Epithelial cell of proximal tubule (primary cell): ENCODE measurements at regions not wholly inside any gene's neighbourhood (a gene's known extent, or its start where the extent isn't known, plus 50 kb on each side); places are given as distances from the start of the nearest gene placed in this dataset.

ENCODE experiments used
- DNase-seq: peaks from one replicate; pipeline ENCODE4 v3.0.0-alpha.2; 2011; ENCODE audit warnings: low read depth
- H3K4me3 ChIP-seq: 2 replicates; pipeline ENCODE4 v1.5.1; 2011; ENCODE audit warnings: low read depth, mild to moderate bottlenecking, low read length
- TF ChIP-seq, protein P1 (sequence below): conservative IDR thresholded peaks from 2 replicates; pipeline ENCODE4 v1.5.1; 2012; ENCODE audit warnings: low read depth, mild to moderate bottlenecking, low read length

DNA sequence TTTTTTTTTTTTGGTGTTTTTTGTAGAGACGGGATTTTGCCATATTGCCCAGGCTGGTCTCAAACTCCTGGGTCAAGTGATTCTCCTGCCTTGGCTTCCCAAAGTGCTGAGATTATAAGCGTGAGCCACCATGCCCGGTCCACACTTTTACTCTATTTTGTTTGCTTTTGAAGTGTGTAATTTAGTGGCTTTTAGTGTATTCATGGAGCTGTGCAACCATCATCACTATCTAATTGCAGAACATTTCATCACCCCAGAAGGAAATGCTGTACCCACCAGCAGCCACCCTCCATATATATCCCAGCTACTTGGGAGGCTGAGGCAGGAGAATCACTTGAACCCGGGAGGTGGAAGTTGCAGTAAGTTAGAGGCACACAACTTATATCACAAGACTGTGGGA lies 136.9 kb upstream of the ERRFI1 start:
- DNase-seq = no peak
- TF ChIP-seq, protein P1, sequence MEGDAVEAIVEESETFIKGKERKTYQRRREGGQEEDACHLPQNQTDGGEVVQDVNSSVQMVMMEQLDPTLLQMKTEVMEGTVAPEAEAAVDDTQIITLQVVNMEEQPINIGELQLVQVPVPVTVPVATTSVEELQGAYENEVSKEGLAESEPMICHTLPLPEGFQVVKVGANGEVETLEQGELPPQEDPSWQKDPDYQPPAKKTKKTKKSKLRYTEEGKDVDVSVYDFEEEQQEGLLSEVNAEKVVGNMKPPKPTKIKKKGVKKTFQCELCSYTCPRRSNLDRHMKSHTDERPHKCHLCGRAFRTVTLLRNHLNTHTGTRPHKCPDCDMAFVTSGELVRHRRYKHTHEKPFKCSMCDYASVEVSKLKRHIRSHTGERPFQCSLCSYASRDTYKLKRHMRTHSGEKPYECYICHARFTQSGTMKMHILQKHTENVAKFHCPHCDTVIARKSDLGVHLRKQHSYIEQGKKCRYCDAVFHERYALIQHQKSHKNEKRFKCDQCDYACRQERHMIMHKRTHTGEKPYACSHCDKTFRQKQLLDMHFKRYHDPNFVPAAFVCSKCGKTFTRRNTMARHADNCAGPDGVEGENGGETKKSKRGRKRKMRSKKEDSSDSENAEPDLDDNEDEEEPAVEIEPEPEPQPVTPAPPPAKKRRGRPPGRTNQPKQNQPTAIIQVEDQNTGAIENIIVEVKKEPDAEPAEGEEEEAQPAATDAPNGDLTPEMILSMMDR = no peak
- H3K4me3 ChIP-seq = no peak overlapping the region

DNA sequence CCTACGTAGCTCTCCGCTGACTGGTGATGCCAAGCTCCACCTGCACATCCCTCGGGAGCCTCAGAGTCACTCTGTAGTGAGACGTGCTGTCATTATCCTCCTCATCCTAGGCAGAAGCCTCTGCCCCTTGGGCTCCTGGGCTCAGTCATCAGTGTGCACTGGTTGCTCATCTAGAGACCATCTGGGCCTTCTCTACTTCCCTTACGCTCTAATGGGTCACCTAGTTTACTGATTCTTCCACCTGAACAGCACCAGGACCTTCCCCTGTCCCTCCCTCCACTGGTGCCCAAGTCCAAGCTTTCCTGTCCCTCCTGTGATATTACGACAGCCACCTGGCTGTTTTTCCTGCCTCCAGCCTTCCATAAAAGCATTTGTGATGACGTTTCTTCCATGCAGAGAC lies 136.1 kb upstream of the ERRFI1 start:
- TF ChIP-seq, protein P1 = no peak
- no peak overlapping the region for H3K4me3 ChIP-seq
- DNase-seq = no peak

DNA sequence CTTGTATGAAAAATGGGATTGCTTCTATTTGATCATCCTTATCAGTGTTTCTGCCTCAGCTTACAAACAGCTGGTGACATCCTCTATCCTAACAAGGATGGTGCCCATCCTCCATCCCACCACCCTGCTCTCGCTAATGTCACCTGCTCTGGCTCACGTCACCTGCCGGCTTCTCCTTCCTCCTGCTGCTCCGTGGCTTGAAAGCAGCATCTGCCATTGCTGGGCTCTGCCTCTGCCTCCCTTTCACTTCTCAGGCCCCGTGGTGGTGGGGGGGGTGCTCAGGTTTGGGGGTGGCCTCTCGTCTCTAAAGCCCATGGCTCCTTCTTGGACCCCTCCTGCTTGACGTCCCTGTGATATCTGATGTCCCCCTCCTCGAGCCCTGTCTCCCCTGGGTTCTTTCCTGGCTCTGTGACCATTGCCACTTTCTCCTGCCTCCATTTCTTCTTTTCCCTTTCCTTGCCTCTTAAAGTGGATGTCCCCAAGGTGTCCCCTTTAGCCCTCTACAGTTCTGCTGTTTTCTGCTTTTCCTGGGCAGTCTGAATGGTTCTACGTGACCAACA lies 135.5 kb upstream of the ERRFI1 start:
- TF ChIP-seq, protein P1 = no peak
- H3K4me3 ChIP-seq = no peak overlapping the region
- no peak for DNase-seq

- no peak for DNase-seq
- no peak overlapping the region for H3K4me3 ChIP-seq
- TF ChIP-seq, protein P1 = no peak
Observed at GRCh38 chr1:8159470-8160024, 133.4 kb upstream of the ERRFI1 start.

GRCh38 chr1:8158995-8159394 lies 132.9 kb upstream of the ERRFI1 start:
- no peak overlapping the region for H3K4me3 ChIP-seq
- TF ChIP-seq, protein P1 = no peak
- DNase-seq = no peak

DNA sequence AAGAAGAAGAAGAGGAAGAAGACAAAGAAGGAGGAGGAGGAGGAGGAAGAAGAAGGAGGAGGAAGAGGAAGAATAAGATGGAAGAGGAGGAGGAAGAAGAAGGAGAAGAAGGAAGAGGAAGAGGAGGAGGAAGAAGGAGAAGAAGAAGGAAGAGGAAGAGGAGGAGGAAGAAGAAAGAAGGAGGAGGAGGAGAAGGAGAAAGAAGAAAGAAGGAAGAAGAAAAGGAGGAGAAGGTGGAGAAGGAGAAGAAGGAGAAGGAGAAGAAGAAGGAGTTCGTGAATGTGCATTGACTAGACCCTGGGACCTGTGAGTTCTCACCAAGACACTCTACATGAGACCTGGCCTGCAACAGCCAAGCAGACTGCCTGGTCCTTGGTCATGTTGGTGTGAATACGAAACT lies 131.7 kb upstream of the ERRFI1 start:
- DNase-seq = no peak
- TF ChIP-seq, protein P1 = no peak
- no peak overlapping the region for H3K4me3 ChIP-seq

DNA sequence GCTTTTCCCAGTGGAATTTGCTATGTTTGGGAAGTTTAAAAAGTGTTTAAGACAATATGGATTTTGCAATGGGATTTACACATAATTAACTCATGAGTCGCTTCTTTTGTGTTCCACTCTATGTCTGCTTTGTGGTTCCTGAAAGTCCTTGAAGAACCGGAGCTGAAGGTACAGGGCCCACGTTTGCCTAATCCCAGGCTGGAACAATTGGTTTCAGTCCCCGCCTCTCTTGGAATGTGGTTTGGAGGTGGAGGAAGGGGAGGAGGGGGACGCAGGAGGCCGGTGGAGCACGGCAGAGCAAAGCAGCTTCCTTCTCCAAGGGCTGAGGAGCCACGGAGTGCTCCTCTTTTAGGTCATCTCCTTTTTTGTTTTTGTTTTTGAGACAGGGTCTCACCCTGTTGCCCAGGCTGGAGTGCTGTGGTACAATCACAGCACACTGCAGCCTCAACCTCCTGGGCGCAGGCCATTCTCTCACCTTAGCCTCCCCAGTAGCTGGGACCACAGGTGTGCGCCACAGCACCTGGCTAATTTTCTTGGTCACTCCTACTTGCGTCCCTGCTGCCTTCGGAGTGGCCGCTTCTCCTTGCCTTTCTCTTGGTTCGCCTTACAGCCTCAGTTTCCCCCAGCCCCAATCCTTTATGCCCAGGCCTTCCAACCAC lies 129.5 kb upstream of the ERRFI1 start:
- TF ChIP-seq, protein P1 = no peak
- DNase-seq = no peak
- no peak overlapping the region for H3K4me3 ChIP-seq
